ENCODE measurements at regions not wholly inside any gene's neighbourhood (a gene's known extent, or its start where the extent isn't known, plus 50 kb on each side); places are given as distances from the start of the nearest gene placed in this dataset.

DNA sequence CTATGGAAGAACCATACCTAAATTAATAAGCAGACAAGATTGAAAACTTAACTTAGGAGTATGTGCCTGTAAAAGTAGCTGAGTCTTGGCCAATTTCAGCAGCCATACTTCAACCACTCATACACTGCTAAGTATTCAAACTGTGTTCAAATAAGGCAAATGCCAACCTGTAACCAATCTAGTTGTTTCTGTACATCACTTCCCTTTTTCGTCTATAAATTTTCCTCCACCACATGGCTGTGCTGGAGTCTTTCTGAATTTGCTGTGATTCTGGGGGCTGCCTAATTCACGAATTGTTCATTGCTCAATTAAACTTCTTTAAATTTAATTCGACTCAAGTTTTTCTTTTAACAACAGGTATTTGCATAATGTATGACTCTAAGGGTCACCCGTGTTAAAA lies 184.4 kb downstream of the PLK2 start:
- no peak for TF ChIP-seq POLR2A (IDR thresholded peaks at IDR 0.05)
- TF ChIP-seq, protein P1, sequence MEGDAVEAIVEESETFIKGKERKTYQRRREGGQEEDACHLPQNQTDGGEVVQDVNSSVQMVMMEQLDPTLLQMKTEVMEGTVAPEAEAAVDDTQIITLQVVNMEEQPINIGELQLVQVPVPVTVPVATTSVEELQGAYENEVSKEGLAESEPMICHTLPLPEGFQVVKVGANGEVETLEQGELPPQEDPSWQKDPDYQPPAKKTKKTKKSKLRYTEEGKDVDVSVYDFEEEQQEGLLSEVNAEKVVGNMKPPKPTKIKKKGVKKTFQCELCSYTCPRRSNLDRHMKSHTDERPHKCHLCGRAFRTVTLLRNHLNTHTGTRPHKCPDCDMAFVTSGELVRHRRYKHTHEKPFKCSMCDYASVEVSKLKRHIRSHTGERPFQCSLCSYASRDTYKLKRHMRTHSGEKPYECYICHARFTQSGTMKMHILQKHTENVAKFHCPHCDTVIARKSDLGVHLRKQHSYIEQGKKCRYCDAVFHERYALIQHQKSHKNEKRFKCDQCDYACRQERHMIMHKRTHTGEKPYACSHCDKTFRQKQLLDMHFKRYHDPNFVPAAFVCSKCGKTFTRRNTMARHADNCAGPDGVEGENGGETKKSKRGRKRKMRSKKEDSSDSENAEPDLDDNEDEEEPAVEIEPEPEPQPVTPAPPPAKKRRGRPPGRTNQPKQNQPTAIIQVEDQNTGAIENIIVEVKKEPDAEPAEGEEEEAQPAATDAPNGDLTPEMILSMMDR (IDR thresholded peaks at IDR 0.05), result no peak
- TF ChIP-seq POLR2AphosphoS5 (IDR thresholded peaks at IDR 0.05), result no peak
